Activated CD8-positive, alpha-beta memory T cell treated with anti-CD3 and anti-CD28 coated beads, Interleukin-2, amount 50 U/mL, for 48 hours (primary cell): ENCODE measurements at regions not wholly inside any gene's neighbourhood (a gene's known extent, or its start where the extent isn't known, plus 50 kb on each side); places are given as distances from the start of the nearest gene placed in this dataset.
"Not testable (repeated sequence)": the region's sequence is repeated elsewhere in the genome, so short reads cannot be mapped to it uniquely, and the experiment has no call there.

ENCODE experiments used
- DNase-seq: peaks from one replicate; pipeline ENCODE4 v3.0.0-alpha.2; 2020

DNA sequence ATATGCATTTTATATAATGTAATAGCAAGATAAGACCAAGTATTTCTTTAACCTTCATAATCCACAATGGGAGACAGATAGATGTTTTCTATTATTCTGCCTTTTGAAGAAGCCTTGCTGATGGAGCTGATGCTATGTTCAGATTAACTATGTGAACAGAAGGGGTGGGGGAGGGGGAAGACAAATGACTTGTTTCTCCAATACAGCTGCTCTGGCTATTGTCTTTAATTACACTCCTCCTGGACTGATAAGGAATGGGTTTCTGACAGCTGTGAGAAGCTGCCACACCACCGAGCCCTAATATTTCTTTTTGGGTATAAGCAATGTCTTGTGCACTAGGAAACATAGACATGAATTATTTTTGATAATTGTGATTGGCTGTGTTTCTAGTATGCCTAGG lies 62.0 kb downstream of the CAVIN4 start:
- DNase-seq: no peak

DNA sequence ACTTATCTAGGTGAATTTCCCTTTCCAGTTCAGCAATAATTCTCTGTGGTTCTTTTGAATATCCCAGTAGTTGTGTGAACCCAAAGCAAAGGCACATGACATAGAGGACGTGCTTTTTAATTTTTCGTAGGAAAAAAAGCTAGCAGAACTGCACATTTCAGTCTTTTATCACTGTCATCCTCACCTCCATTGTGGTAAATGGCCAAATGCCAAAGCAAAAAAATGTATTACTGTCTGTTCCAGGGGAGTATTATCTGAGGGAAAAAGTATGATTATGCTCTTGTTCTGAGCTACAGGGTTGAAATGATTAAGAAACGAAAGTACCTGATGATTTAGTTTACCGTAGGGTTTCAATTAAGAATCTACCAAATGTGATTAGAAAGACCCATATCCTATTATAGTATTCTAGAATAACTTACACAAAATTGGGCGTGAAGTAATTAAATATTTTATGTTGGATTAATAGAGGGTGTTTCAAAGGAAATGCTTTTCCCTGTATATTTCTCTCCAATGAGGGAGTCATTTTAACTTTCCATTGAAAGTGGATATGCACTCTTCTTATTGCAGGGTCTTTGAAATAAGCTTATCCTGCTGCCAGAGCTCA lies 62.7 kb downstream of the CAVIN4 start:
- DNase-seq: no peak

DNA sequence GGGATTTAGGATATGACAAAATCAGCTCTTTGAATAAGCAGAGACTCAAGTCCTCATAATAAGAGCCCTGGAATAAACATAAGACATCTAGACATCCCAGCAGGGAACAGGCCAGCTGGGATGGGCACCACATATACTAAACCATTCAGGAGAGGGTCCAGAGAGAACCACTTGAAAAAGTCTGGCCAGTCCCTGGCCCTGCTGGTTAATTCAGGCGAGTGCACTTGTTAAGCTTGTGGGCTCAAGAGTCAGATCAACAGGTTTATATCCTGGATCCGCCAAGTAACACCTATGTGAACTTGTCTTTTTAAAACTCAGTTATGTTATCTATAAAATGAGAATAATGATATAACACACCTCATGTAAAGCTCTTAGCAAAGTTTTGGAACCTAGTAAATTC lies 63.3 kb downstream of the CAVIN4 start:
- no peak for DNase-seq

DNA sequence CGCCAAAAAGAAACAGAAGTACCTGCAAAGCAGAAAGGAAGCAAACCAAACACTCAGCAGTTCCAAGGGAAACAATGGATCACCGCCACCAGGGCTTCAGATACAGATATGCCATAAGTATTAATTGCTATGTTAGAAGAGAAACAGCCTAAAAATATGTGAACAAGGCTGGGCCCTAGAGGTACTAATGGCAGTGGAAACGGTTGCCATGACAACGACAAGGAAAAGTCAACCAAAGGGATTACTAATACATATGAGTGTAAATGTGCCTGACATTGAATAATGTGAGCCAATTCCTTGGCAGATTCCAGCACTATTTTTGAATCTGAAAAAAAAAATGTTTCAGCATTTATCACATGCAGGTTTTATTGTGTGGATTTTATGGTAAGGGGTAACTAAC lies 75.0 kb downstream of the CAVIN4 start:
- no peak for DNase-seq

GRCh38 chr9:100653643-100654334 lies 75.9 kb downstream of the CAVIN4 start:
- no peak for DNase-seq

- DNase-seq: not testable (repeated sequence)
Measured at GRCh38 chr9:100656851-100657250, 79.0 kb downstream of the CAVIN4 start.

GRCh38 chr9:100661668-100662067 lies 83.8 kb downstream of the CAVIN4 start:
- DNase-seq: no peak

DNA sequence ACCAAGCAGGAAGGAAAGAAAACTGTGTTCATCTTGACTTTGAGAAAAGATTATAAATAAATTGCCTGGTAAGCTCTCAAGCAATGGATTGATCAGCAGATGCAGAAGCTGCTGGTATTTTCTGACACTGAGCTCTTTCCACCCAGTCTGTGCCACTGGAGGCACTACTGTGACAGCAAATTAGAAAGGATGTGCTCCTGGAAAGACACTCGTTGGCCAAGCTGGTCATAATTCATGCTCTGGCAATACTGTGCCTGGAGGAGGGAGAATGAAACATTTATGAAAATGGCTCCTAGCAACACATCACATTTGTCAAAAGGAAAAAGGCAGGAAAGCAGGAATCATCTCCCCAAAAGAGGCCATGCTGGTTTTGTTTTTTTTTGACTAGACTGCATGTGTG lies 84.2 kb downstream of the CAVIN4 start:
- DNase-seq: no peak

DNA sequence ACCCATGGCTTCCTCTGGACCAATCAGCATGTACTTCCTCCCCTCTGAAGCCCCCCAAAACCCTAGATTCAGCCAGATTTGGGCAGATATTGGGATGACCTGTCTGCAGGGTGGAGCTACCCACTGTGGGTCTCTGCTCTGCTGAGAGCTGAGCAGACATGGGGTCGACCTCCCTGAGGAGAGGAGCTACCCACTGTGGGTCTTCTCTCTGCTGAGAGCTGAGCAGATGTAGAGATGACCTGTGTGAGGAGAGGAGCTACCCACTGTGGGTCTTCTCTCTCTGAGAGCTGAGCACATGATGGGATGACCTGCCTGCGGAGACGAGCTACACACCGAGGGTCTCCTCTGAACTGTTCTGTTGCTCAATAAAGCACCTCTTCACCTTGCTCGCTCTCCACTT lies 89.6 kb downstream of the CAVIN4 start:
- DNase-seq: no peak

DNA sequence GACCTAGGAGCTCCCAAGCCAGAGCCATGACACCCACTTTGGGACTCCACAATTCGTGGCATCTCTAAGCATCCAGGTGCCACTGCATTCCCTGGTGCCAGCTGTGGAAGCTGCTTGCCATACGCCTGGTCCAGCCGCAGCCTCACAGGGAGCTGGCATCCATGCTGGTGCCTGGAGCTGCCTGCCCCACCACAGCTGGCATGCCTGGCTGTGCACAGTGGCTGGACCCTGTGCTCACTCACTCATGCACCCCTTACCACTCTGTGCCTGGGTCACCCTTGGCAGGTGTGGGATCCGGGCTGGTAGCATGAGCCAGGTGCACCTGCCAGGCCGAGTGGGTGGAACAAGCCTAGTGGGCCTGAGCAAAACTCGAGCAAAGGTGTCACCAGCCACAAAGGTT lies 90.1 kb downstream of the CAVIN4 start:
- DNase-seq: no peak

- no peak for DNase-seq
Measured at GRCh38 chr9:100669968-100670367, 92.1 kb downstream of the CAVIN4 start.

DNA sequence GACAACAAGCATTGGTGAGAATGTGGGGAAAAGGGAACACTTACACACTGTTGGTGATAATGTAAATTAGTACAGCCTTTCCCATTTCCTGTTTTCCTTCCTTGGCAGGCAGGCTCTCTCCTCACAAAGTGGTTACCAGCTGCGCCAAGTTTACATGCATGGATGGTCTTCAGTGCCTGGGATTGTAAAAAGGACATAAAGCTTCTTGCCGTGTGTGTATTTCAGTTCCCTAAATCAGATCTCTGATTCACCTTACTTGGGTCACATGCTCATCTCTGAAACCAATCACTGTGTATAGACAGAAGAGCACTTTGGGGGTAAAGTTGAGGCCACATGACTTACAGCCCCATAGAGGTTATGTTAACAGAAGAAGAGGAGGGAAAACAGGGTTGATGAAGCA lies 92.8 kb downstream of the CAVIN4 start:
- no peak for DNase-seq

- no peak for DNase-seq
Measured at GRCh38 chr9:100671898-100672297, 94.0 kb downstream of the CAVIN4 start.

DNA sequence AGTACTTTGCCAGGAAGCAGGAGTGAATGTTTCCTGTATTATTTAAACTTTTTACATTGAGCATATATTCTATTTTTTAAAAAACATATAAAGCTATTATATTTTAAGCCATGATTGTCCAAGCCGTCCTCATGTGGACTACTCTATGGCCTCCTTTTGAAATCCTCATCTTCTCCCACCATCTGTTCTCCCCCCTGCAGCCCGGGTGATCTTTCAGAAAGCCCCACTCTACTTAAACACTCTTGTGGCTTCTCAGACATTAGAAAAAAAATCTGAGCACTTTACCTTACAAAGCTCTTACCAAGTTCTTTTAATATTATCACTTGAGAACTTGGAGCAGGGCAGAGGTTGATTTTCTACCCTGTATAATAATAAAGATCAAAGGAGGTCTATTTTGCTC lies 95.4 kb downstream of the CAVIN4 start:
- no peak for DNase-seq

- DNase-seq: no peak
Measured at GRCh38 chr9:100674419-100675122, 96.7 kb downstream of the CAVIN4 start.

DNA sequence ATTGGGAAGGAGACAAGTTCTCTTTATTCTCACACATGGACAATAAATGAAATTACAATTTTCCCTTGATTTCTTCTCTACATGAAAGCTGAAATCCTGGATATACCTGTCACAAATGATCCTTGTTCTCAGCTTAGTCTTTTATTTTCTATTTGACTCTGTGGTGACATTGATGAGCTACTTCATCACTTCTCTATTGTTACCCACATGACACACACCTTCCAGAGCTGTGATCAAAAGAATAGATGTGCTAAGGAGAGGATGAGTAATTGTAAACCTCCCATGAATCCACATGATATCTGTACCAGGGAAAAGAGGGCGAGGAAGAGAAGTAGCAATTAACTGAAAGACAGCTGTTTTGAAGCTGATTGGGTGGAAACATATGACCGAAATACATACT lies 102.0 kb downstream of the CAVIN4 start:
- no peak for DNase-seq

- DNase-seq: no peak
Measured at GRCh38 chr9:100686420-100686819, 108.5 kb downstream of the CAVIN4 start.

GRCh38 chr9:100689635-100690034 lies 111.8 kb downstream of the CAVIN4 start:
- no peak for DNase-seq

GRCh38 chr9:100690438-100690837 lies 112.6 kb downstream of the CAVIN4 start:
- no peak for DNase-seq

- DNase-seq: no peak
Measured at GRCh38 chr9:100697339-100697738, 119.5 kb downstream of the CAVIN4 start.

- no peak for DNase-seq
Measured at GRCh38 chr9:100698945-100699344, 121.1 kb downstream of the CAVIN4 start.

GRCh38 chr9:100699668-100700067 lies 121.8 kb downstream of the CAVIN4 start:
- no peak for DNase-seq

- DNase-seq: no peak
Measured at GRCh38 chr9:100700689-100701318, 122.9 kb downstream of the CAVIN4 start.
